Smooth muscle cell (in vitro differentiated cells): ENCODE measurements at regions not wholly inside any gene's neighbourhood (a gene's known extent, or its start where the extent isn't known, plus 50 kb on each side); places are given as distances from the start of the nearest gene placed in this dataset.

Source experiments
- DNase-seq: peaks from one replicate; lab custom pipeline; 2025; ENCODE audit not compliant: unreplicated experiment; lab: John Stamatoyannopoulos, UW
- H2AFZ ChIP-seq: fragments of 200-600 bp; sonication (generic); 2 replicates; pipeline ENCODE4 v1.6.0; 2016; ENCODE audit warnings: antibody characterized with exemption, low read depth, mild to moderate bottlenecking
- H3F3A ChIP-seq: fragments of 200-600 bp; sonication (generic); 2 replicates; pipeline ENCODE4 v1.6.0; 2017; ENCODE audit warnings: antibody characterized with exemption, low read depth
- H3K27ac ChIP-seq: fragments of 200-600 bp; sonication (generic); 2 replicates; pipeline ENCODE4 v1.5.1; 2016; ENCODE audit warnings: low read depth, mild to moderate bottlenecking
- H3K27me3 ChIP-seq: fragments of 200-600 bp; sonication (generic); 2 replicates; pipeline ENCODE4 v1.6.1; 2016; ENCODE audit warnings: low read depth, mild to moderate bottlenecking
- H3K36me3 ChIP-seq: fragments of 200-600 bp; sonication (generic); 2 replicates; pipeline ENCODE4 v1.5.1; 2016; ENCODE audit warnings: low read depth
- H3K4me1 ChIP-seq: fragments of 200-600 bp; sonication (generic); 2 replicates; pipeline ENCODE4 v1.5.1; 2016; ENCODE audit warnings: low read depth
- H3K4me2 ChIP-seq: fragments of 200-600 bp; sonication (generic); 2 replicates; pipeline ENCODE4 v1.6.0; 2016; ENCODE audit warnings: mild to moderate bottlenecking
- H3K4me3 ChIP-seq: fragments of 200-600 bp; sonication (generic); 2 replicates; pipeline ENCODE4 v1.5.1; 2016; ENCODE audit warnings: mild to moderate bottlenecking
- H3K79me2 ChIP-seq: fragments of 200-600 bp; sonication (generic); 2 replicates; pipeline ENCODE4 v1.6.0; 2016; ENCODE audit warnings: low read depth, mild to moderate bottlenecking
- H3K9ac ChIP-seq: fragments of 200-600 bp; sonication (generic); 2 replicates; pipeline ENCODE4 v1.6.0; 2016; ENCODE audit warnings: low read depth
- H3K9me3 ChIP-seq: fragments of 200-600 bp; sonication (generic); replicated peaks from 2 replicates; pipeline ENCODE4 v1.5.1; 2016; ENCODE audit warnings: low read depth
- H4K20me1 ChIP-seq: fragments of 200-600 bp; sonication (generic); 2 replicates; pipeline ENCODE4 v1.6.0; 2016; ENCODE audit warnings: low read depth
- CTCF ChIP-seq: fragments of 200-600 bp; sonication (generic); IDR thresholded peaks from 2 replicates; pipeline ENCODE4 v1.5.1; 2017; ENCODE audit warnings: borderline replicate concordance, mild to moderate bottlenecking, antibody characterized with exemption; ENCODE audit not compliant: insufficient read depth, poor library complexity, severe bottlenecking
- WGBS: methylation state at CpG from one replicate; pipeline ENCODE4 v1.1.7; 2016; ENCODE audit warnings: low lambda C conversion rate; 5-methylcytosine and 5-hydroxymethylcytosine counted together

GRCh38 chr14:87306409-87307168, 686.4 kb downstream of the GALC start:
- no peak for DNase-seq
- H3K79me2 ChIP-seq: no peaks in the 10 kb centered on the region
- H3K27ac ChIP-seq: no peak overlapping the region
- TF ChIP-seq CTCF: no peak
- H2AFZ ChIP-seq: no peak overlapping the region
- no peak overlapping the region for H3K4me3 ChIP-seq
- no peaks in the 10 kb centered on the region for H3K4me1 ChIP-seq
- no peaks in the 10 kb centered on the region for H3F3A ChIP-seq
- no peaks in the 10 kb centered on the region for H3K27me3 ChIP-seq
- H3K36me3 ChIP-seq: no peaks in the 10 kb centered on the region
- H3K9ac ChIP-seq: no peak overlapping the region
- H4K20me1 ChIP-seq: no peaks in the 10 kb centered on the region
- H3K9me3 ChIP-seq: no peaks in the 10 kb centered on the region
- 100% methylated on average over 1 of the region's 1 CpG for WGBS
- H3K4me2 ChIP-seq: no peak overlapping the region

GRCh38 chr14:87305345-87305744, 687.6 kb downstream of the GALC start:
- 80% methylated on average over 3 of the region's 3 CpGs for WGBS
- H3K36me3 ChIP-seq: no peaks in the 10 kb centered on the region
- no peaks in the 10 kb centered on the region for H3K79me2 ChIP-seq
- H3K27me3 ChIP-seq: no peaks in the 10 kb centered on the region
- no peak for DNase-seq
- no peak overlapping the region for H2AFZ ChIP-seq
- H3K9ac ChIP-seq: no peak overlapping the region
- no peak overlapping the region for H3K4me2 ChIP-seq
- H3F3A ChIP-seq: no peaks in the 10 kb centered on the region
- no peak for TF ChIP-seq CTCF
- no peaks in the 10 kb centered on the region for H3K4me1 ChIP-seq
- H3K27ac ChIP-seq: no peak overlapping the region
- H3K4me3 ChIP-seq: no peak overlapping the region
- no peaks in the 10 kb centered on the region for H4K20me1 ChIP-seq
- no peaks in the 10 kb centered on the region for H3K9me3 ChIP-seq

- Histone ChIP-seq H3K9ac (no peak overlapping the region), H4K20me1 (no peaks in the 10 kb centered on the region), H2AFZ (no peak overlapping the region), H3K9me3 (no peaks in the 10 kb centered on the region), H3K36me3 (no peaks in the 10 kb centered on the region), H3K4me1 (no peaks in the 10 kb centered on the region), H3K79me2 (no peaks in the 10 kb centered on the region), H3K27ac (no peak overlapping the region), H3K27me3 (no peaks in the 10 kb centered on the region), H3K4me2 (no peak overlapping the region), H3K4me3 (no peak overlapping the region), H3F3A (no peaks in the 10 kb centered on the region)
- no peak for DNase-seq
- no peak for TF ChIP-seq CTCF
These were observed 688.6 kb downstream of the GALC start for GRCh38 chr14:87304404-87304803.

- no peak overlapping the region for H3K27ac ChIP-seq
- WGBS: 78% methylated on average over 1 of the region's 1 CpG
These were observed 706.2 kb downstream of the GALC start for GRCh38 chr14:87286826-87287225.

More at GRCh38 chr14:87286826-87287225, 706.2 kb downstream of the GALC start:
- Histone ChIP-seq H3K36me3 (no peaks in the 10 kb centered on the region), H3K9ac (no peak overlapping the region), H2AFZ (no peak overlapping the region), H4K20me1 (no peaks in the 10 kb centered on the region), H3K9me3 (no peaks in the 10 kb centered on the region), H3K4me1 (no peaks in the 10 kb centered on the region), H3K4me2 (no peak overlapping the region), H3F3A (no peaks in the 10 kb centered on the region), H3K4me3 (no peak overlapping the region), H3K27me3 (no peaks in the 10 kb centered on the region), H3K79me2 (no peaks in the 10 kb centered on the region)
- no peak for DNase-seq
- no peak for TF ChIP-seq CTCF
